HEK293 (cell line): ENCODE measurements at regions not wholly inside any gene's neighbourhood (a gene's known extent, or its start where the extent isn't known, plus 50 kb on each side); places are given as distances from the start of the nearest gene placed in this dataset.

Experiments
- CTCF ChIA-PET: fragments of 350-600 bp; formaldehyde crosslinking; extraction: SDS; loops from one replicate; lab custom pipeline; 2021; ENCODE audit warnings: antibody characterized with exemption; lab: Yijun Ruan, JAX
- POLR2A ChIA-PET: fragments of 300-600 bp; formaldehyde crosslinking; extraction: SDS; loops from one replicate; lab custom pipeline; 2020; ENCODE audit warnings: antibody characterized with exemption, inconsistent platforms; lab: Yijun Ruan, JAX
- H3K27ac ChIP-seq: fragments of 200-500 bp; sonication (Bioruptor generic); 2 replicates; pipeline ENCODE4 v1.5.1; 2014; ENCODE audit warnings: low read depth, low read length, control low read depth, inconsistent platforms; ENCODE audit errors: extremely low read depth
- H3K36me3 ChIP-seq, 2 experiments: fragments of 200-500 bp in 1 of 2; sonication (Bioruptor generic) in 1 of 2; 1 replicate in 1 of 2; 2 replicates in 1 of 2; pipeline ENCODE4 v1.5.1; 2014 to 2017; ENCODE audit warnings: inconsistent platforms in 2 of 2, low read length in 2 of 2; ENCODE audit not compliant: control insufficient read depth in 2 of 2, insufficient read depth in 1 of 2
- H3K4me1 ChIP-seq: fragments of 200-500 bp; sonication (Bioruptor generic); 2 replicates; pipeline ENCODE4 v1.5.1; 2014; ENCODE audit warnings: mild to moderate bottlenecking, low read length, inconsistent platforms; ENCODE audit not compliant: control insufficient read depth, insufficient read depth
- H3K4me3 ChIP-seq: 2 replicates; pipeline ENCODE4 v1.5.1; 2011; ENCODE audit warnings: low read depth, mild to moderate bottlenecking, control low read depth, low read length, moderate library complexity
- H3K9me3 ChIP-seq: fragments of 200-500 bp; sonication (Bioruptor generic); 2 replicates; pipeline ENCODE4 v1.5.1; 2014; ENCODE audit warnings: low read depth, low read length, inconsistent platforms; ENCODE audit not compliant: control insufficient read depth, insufficient read depth
- ELK4 ChIP-seq: IDR thresholded peaks from 2 replicates; pipeline ENCODE4 v1.6.1; 2011; ENCODE audit warnings: mild to moderate bottlenecking, low read depth, low read length, borderline replicate concordance
- HOXC10 ChIP-seq: sonication (generic); formaldehyde crosslinking; IDR thresholded peaks from 2 replicates; pipeline ENCODE4 v1.8.1; 2023; ENCODE audit warnings: mild to moderate bottlenecking, missing genetic modification reagents
- IKZF3 ChIP-seq: fragments of 450-650 bp; IDR thresholded peaks from 2 replicates; pipeline ENCODE4 v1.5.0; 2018; ENCODE audit warnings: missing biosample characterization, mild to moderate bottlenecking, missing genetic modification characterization, moderate library complexity
- KLF10 ChIP-seq: fragments of 450-650 bp; IDR thresholded peaks from 2 replicates; pipeline ENCODE4 v1.5.1; 2018; ENCODE audit warnings: missing biosample characterization, mild to moderate bottlenecking, missing genetic modification characterization
- MEIS1 ChIP-seq: sonication (generic); formaldehyde crosslinking; IDR thresholded peaks from 2 replicates; pipeline ENCODE4 v1.8.1; 2022; ENCODE audit warnings: missing genetic modification reagents, mild to moderate bottlenecking, borderline replicate concordance
- OVOL3 ChIP-seq: fragments of 450-650 bp; formaldehyde crosslinking; IDR thresholded peaks from 2 replicates; pipeline ENCODE4 v1.5.1; 2016; ENCODE audit warnings: missing biosample characterization, missing genetic modification characterization
- PRDM10 ChIP-seq: fragments of 450-650 bp; formaldehyde crosslinking; IDR thresholded peaks from 2 replicates; pipeline ENCODE4 v1.5.1; 2016; ENCODE audit warnings: missing biosample characterization, missing genetic modification characterization
- SCRT2 ChIP-seq: fragments of 450-650 bp; formaldehyde crosslinking; IDR thresholded peaks from 2 replicates; pipeline ENCODE4 v1.5.1; 2016; ENCODE audit warnings: missing biosample characterization, missing genetic modification characterization
- SP2 ChIP-seq: fragments of 450-650 bp; formaldehyde crosslinking; IDR thresholded peaks from 2 replicates; pipeline ENCODE4 v1.5.1; 2016; ENCODE audit warnings: missing biosample characterization, missing genetic modification characterization
- ZBTB10 ChIP-seq: fragments of 450-650 bp; formaldehyde crosslinking; IDR thresholded peaks from 2 replicates; pipeline ENCODE4 v1.5.1; 2016; ENCODE audit warnings: missing biosample characterization, missing genetic modification characterization
- ZBTB44 ChIP-seq: fragments of 450-650 bp; IDR thresholded peaks from 2 replicates; pipeline ENCODE4 v1.5.1; 2018; ENCODE audit warnings: missing biosample characterization, mild to moderate bottlenecking, missing genetic modification characterization
- ZFP3 ChIP-seq: fragments of 450-650 bp; formaldehyde crosslinking; IDR thresholded peaks from 2 replicates; pipeline ENCODE4 v1.5.1; 2016; ENCODE audit warnings: low read depth, missing biosample characterization, missing genetic modification characterization
- ZNF214 ChIP-seq: fragments of 450-650 bp; formaldehyde crosslinking; IDR thresholded peaks from 2 replicates; pipeline ENCODE4 v1.5.1; 2017; ENCODE audit warnings: missing biosample characterization, mild to moderate bottlenecking, missing genetic modification characterization, borderline replicate concordance
- ZNF223 ChIP-seq: fragments of 450-650 bp; formaldehyde crosslinking; IDR thresholded peaks from 2 replicates; pipeline ENCODE4 v1.5.1; 2016; ENCODE audit warnings: missing biosample characterization, missing genetic modification characterization
- ZNF26 ChIP-seq: fragments of 450-650 bp; formaldehyde crosslinking; IDR thresholded peaks from 2 replicates; pipeline ENCODE4 v1.5.1; 2016; ENCODE audit warnings: missing biosample characterization, missing genetic modification characterization
- ZNF423 ChIP-seq: fragments of 450-650 bp; formaldehyde crosslinking; IDR thresholded peaks from 2 replicates; pipeline ENCODE4 v1.5.1; 2016; ENCODE audit warnings: missing biosample characterization, missing genetic modification characterization
- ZNF473 ChIP-seq: fragments of 450-650 bp; formaldehyde crosslinking; IDR thresholded peaks from 2 replicates; pipeline ENCODE4 v1.5.1; 2017; ENCODE audit warnings: missing biosample characterization, missing genetic modification characterization
- ZNF549 ChIP-seq: fragments of 450-650 bp; IDR thresholded peaks from 2 replicates; pipeline ENCODE4 v1.5.1; 2018; ENCODE audit warnings: missing biosample characterization, missing genetic modification characterization, mild to moderate bottlenecking, inconsistent platforms, moderate library complexity
- ZNF624 ChIP-seq: fragments of 450-650 bp; formaldehyde crosslinking; IDR thresholded peaks from 2 replicates; pipeline ENCODE4 v1.5.1; 2017; ENCODE audit warnings: missing biosample characterization, missing genetic modification characterization
- ZNF645 ChIP-seq: fragments of 450-650 bp; formaldehyde crosslinking; IDR thresholded peaks from 2 replicates; pipeline ENCODE4; 2016; ENCODE audit warnings: missing biosample characterization, missing genetic modification characterization
- ZNF654 ChIP-seq: fragments of 450-650 bp; formaldehyde crosslinking; IDR thresholded peaks from 2 replicates; pipeline ENCODE4 v1.5.1; 2016; ENCODE audit warnings: low read depth, missing biosample characterization, missing genetic modification characterization

- no peak for TF ChIP-seq PRDM10 (tag by site-specific recombination)
These were observed 262.0 kb upstream of the ZWINT start (continued) for GRCh38 chr10:56623064-56623463.

- Histone ChIP-seq H3K36me3 (no peaks in the 10 kb centered on the region), H3K4me1 (no peaks in the 10 kb centered on the region), H3K27ac (no peak overlapping the region), H3K4me3 (no peak overlapping the region), H3K9me3 (no peaks in the 10 kb centered on the region)
- TF ChIP-seq IKZF3 (no peak), ZNF473 (tag by site-specific recombination) (no peak), MEIS1 (CRISPR knock-in tag) (no peak), ZNF423 (tag by site-specific recombination) (no peak), SCRT2 (tag by site-specific recombination) (no peak), ZNF214 (tag by site-specific recombination) (no peak), ELK4 (no peak), ZNF549 (tag by site-specific recombination) (no peak), HOXC10 (CRISPR knock-in tag) (no peak), SP2 (tag by site-specific recombination) (no peak)
- POLR2A ChIA-PET, result no interaction called here
- CTCF ChIA-PET, result no interaction called here
These were observed 261.4 kb upstream of the ZWINT start for GRCh38 chr10:56622335-56622973.

GRCh38 chr10:56606202-56606601 lies 245.1 kb upstream of the ZWINT start:
- no peaks in the 10 kb centered on the region for H3K4me1 ChIP-seq
- ChIA-PET CTCF (no interaction called here), POLR2A (no interaction called here)
- H3K36me3 ChIP-seq, result no peaks in the 10 kb centered on the region
- no peaks in the 10 kb centered on the region for H3K9me3 ChIP-seq
- no peak overlapping the region for H3K27ac ChIP-seq
- no peak overlapping the region for H3K4me3 ChIP-seq
- TF ChIP-seq KLF10 (tag by site-specific recombination) (no peak), ZBTB44 (no peak), ZNF645 (tag by site-specific recombination) (no peak), ZNF223 (no peak), ZNF624 (tag by site-specific recombination) (no peak), ZNF654 (no peak), MEIS1 (CRISPR knock-in tag) (no peak), ZBTB10 (no peak), ZNF26 (no peak), OVOL3 (no peak), ZFP3 (tag by site-specific recombination) (no peak)
